ENCODE measurements at regions not wholly inside any gene's neighbourhood (a gene's known extent, or its start where the extent isn't known, plus 50 kb on each side); places are given as distances from the start of the nearest gene placed in this dataset.
"Not testable (repeated sequence)": the region's sequence is repeated elsewhere in the genome, so short reads cannot be mapped to it uniquely, and the experiment has no call there.

DNA sequence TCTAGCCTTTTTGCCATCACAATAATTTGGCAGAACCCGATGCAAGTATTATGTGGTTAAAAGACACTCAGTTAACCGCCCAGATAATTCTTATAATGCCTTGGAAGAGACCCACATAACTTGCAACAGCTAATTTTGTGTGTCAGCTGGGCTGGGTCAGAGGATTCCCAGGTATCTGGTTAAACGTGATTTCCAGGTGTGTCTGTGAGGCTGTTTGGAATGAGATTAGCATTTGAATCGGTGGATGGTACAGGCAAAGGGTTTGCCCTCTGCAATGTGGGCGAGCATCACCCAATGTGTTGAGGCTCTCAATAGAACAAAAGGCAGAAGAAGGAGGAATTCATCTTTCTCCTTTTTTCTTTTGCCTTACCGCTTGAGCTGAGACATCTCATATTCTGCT, 314.2 kb upstream of the PUDP start:
- Histone ChIP-seq H3K36me3 (ENCODE audit: control insufficient read depth, insufficient read depth, low read length) (no peaks in the 10 kb centered on the region), H3K9me3 (ENCODE audit: control insufficient read depth, low read length) (no peaks in the 10 kb centered on the region), H2AFZ (no peak overlapping the region), H3K27ac (no peak overlapping the region), H3K27me3 (ENCODE audit: control insufficient read depth, insufficient read depth, low read length) (no peaks in the 10 kb centered on the region), H3K79me2 (no peaks in the 10 kb centered on the region), H3K4me2 (ENCODE audit: low read length) (no peak overlapping the region), H3K4me3 (ENCODE audit: low read depth, low read length) (no peak overlapping the region), H3K9ac (no peak overlapping the region), H3K4me1 (no peaks in the 10 kb centered on the region)
- TF ChIP-seq, protein P1, sequence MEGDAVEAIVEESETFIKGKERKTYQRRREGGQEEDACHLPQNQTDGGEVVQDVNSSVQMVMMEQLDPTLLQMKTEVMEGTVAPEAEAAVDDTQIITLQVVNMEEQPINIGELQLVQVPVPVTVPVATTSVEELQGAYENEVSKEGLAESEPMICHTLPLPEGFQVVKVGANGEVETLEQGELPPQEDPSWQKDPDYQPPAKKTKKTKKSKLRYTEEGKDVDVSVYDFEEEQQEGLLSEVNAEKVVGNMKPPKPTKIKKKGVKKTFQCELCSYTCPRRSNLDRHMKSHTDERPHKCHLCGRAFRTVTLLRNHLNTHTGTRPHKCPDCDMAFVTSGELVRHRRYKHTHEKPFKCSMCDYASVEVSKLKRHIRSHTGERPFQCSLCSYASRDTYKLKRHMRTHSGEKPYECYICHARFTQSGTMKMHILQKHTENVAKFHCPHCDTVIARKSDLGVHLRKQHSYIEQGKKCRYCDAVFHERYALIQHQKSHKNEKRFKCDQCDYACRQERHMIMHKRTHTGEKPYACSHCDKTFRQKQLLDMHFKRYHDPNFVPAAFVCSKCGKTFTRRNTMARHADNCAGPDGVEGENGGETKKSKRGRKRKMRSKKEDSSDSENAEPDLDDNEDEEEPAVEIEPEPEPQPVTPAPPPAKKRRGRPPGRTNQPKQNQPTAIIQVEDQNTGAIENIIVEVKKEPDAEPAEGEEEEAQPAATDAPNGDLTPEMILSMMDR (IDR thresholded peaks at IDR 0.05), result no peak

GRCh38 chrX:7461051-7461450, 313.1 kb upstream of the PUDP start:
- H3K27ac ChIP-seq; H3K79me2 ChIP-seq; H3K4me2 ChIP-seq (ENCODE audit: low read length); H3K36me3 ChIP-seq (ENCODE audit: control insufficient read depth, insufficient read depth, low read length); H3K9me3 ChIP-seq (ENCODE audit: control insufficient read depth, low read length); H3K4me3 ChIP-seq (ENCODE audit: low read depth, low read length); H3K9ac ChIP-seq; H3K4me1 ChIP-seq; H3K27me3 ChIP-seq (ENCODE audit: control insufficient read depth, insufficient read depth, low read length); H2AFZ ChIP-seq: not testable (repeated sequence)

GRCh38 chrX:7447801-7448499, 300.0 kb upstream of the PUDP start:
- no peaks in the 10 kb centered on the region for H3K9me3 ChIP-seq (ENCODE audit: control insufficient read depth, low read length)
- no peaks in the 10 kb centered on the region for H3K36me3 ChIP-seq (ENCODE audit: control insufficient read depth, insufficient read depth, low read length)
- no peak overlapping the region for H2AFZ ChIP-seq

GRCh38 chrX:7446815-7447214, 298.9 kb upstream of the PUDP start:
- Histone ChIP-seq H3K27me3 (ENCODE audit: control insufficient read depth, insufficient read depth, low read length) (no peaks in the 10 kb centered on the region), H3K9ac (no peak overlapping the region), H3K4me3 (ENCODE audit: low read depth, low read length) (no peak overlapping the region), H3K4me2 (ENCODE audit: low read length) (no peak overlapping the region), H3K27ac (no peak overlapping the region), H3K4me1 (no peaks in the 10 kb centered on the region), H2AFZ (no peak overlapping the region), H3K9me3 (ENCODE audit: control insufficient read depth, low read length) (no peaks in the 10 kb centered on the region), H3K36me3 (ENCODE audit: control insufficient read depth, insufficient read depth, low read length) (no peaks in the 10 kb centered on the region), H3K79me2 (no peaks in the 10 kb centered on the region)
- TF ChIP-seq, protein P1 (IDR thresholded peaks at IDR 0.05), result no peak

More at GRCh38 chrX:7447801-7448499, 300.0 kb upstream of the PUDP start:
- Histone ChIP-seq H3K79me2 (no peaks in the 10 kb centered on the region), H3K4me3 (ENCODE audit: low read depth, low read length) (no peak overlapping the region), H3K27ac (no peak overlapping the region), H3K9ac (no peak overlapping the region), H3K27me3 (ENCODE audit: control insufficient read depth, insufficient read depth, low read length) (no peaks in the 10 kb centered on the region), H3K4me1 (no peaks in the 10 kb centered on the region), H3K4me2 (ENCODE audit: low read length) (no peak overlapping the region)
- TF ChIP-seq, protein P1 (IDR thresholded peaks at IDR 0.05), result no peak

- Histone ChIP-seq H3K4me3 (ENCODE audit: low read depth, low read length) (no peak overlapping the region), H3K9ac (no peak overlapping the region)
- TF ChIP-seq, protein P1 (IDR thresholded peaks at IDR 0.05), result no peak
Measured at GRCh38 chrX:7444967-7445366, 297.0 kb upstream of the PUDP start.

More at GRCh38 chrX:7444967-7445366, 297.0 kb upstream of the PUDP start:
- Histone ChIP-seq H3K79me2 (no peaks in the 10 kb centered on the region), H3K27ac (no peak overlapping the region), H2AFZ (no peak overlapping the region), H3K27me3 (ENCODE audit: control insufficient read depth, insufficient read depth, low read length) (no peaks in the 10 kb centered on the region), H3K9me3 (ENCODE audit: control insufficient read depth, low read length) (no peaks in the 10 kb centered on the region), H3K4me2 (ENCODE audit: low read length) (no peak overlapping the region), H3K4me1 (no peaks in the 10 kb centered on the region), H3K36me3 (ENCODE audit: control insufficient read depth, insufficient read depth, low read length) (no peaks in the 10 kb centered on the region)
